ENCODE measurements at regions not wholly inside any gene's neighbourhood (a gene's known extent, or its start where the extent isn't known, plus 50 kb on each side); places are given as distances from the start of the nearest gene placed in this dataset.

DNA sequence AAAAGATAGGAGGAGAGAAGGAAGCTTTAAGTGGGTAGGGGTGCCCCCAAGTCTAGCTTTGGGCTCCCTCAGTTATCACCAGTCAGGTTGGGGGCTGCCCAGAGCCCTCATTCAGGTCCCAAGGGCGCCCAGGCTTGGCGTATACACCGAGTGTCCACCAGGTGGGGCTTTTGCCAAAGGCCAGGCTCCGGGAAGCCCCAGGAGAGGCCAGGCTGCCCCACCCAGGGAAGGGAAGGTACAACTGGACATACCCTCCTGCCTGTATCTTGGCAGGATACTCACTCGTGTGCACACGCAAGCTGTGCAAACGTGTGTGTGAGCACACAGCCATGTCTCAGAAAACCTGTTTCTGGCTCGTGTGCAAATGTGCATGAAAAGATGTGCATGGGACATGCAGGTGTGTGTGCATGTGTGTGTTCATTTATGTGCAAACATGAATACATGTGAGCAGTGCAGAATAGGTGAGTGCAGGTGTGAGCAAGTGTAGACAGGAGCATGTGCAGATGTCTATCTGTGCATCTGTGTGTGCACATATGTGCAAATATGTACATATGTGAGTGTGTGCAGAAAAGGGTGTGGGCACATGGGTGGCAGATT lies 103.9 kb upstream of the MYL2 start (continued):
- no peak for TF ChIP-seq ZNF302 (CRISPR knock-in tag; IDR thresholded peaks at IDR 0.05)
- no peak for TF ChIP-seq MAZ (IDR thresholded peaks at IDR 0.05; ENCODE audit: borderline replicate concordance, low read depth, low read length)
- no peak for TF ChIP-seq RNF2 (IDR thresholded peaks at IDR 0.05; ENCODE audit: borderline replicate concordance, low read depth)
- TF ChIP-seq, protein P1, sequence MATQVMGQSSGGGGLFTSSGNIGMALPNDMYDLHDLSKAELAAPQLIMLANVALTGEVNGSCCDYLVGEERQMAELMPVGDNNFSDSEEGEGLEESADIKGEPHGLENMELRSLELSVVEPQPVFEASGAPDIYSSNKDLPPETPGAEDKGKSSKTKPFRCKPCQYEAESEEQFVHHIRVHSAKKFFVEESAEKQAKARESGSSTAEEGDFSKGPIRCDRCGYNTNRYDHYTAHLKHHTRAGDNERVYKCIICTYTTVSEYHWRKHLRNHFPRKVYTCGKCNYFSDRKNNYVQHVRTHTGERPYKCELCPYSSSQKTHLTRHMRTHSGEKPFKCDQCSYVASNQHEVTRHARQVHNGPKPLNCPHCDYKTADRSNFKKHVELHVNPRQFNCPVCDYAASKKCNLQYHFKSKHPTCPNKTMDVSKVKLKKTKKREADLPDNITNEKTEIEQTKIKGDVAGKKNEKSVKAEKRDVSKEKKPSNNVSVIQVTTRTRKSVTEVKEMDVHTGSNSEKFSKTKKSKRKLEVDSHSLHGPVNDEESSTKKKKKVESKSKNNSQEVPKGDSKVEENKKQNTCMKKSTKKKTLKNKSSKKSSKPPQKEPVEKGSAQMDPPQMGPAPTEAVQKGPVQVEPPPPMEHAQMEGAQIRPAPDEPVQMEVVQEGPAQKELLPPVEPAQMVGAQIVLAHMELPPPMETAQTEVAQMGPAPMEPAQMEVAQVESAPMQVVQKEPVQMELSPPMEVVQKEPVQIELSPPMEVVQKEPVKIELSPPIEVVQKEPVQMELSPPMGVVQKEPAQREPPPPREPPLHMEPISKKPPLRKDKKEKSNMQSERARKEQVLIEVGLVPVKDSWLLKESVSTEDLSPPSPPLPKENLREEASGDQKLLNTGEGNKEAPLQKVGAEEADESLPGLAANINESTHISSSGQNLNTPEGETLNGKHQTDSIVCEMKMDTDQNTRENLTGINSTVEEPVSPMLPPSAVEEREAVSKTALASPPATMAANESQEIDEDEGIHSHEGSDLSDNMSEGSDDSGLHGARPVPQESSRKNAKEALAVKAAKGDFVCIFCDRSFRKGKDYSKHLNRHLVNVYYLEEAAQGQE (IDR thresholded peaks at IDR 0.05): no peak
- peak; percentile 95 to 98 for TF ChIP-seq RAD21 (conservative IDR thresholded peaks at IDR 0.05 in 1 of 2, IDR thresholded peaks at IDR 0.05 in 1 of 2)

DNA sequence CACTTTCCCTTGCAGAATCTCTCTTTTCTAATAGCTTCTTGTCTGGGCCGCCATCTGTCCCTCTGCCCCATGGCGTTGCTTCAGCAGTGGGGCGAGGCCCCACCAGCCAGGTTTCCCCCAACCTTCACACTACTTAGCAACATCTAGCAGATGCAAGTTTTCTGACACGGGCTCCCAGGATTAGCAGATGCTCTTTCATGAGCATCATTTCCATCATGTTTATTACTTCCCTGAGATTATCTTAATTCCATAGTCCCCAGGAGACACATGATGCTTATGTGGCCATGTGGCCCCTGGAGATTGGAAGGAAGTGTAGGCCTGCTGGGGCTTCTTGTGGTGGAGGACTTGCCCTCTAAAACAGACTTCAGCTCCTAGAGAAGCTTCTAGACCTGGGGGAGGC lies 102.0 kb upstream of the MYL2 start:
- DNase-seq (ENCODE audit: low read depth in 1 of 2, low spot score in 1 of 2) (no peak), FAIRE-seq (no peak), ATAC-seq (no peak)
- Histone ChIP-seq H3K4me2 (no peak overlapping the region), H3K4me1 (no peaks in the 10 kb centered on the region; the same call in 2 of the 3 replicates), H3K9me3 (no peaks in the 10 kb centered on the region), H3K4me3 (no peak overlapping the region), H3K27ac (no peak overlapping the region)
- POLR2A ChIA-PET: no interaction called here
- WGBS (ENCODE audit: missing lambda C conversion rate): 61% methylated on average over 4 of the region's 4 CpGs
- TF ChIP-seq RAD21 (conservative IDR thresholded peaks at IDR 0.05 in 1 of 2, IDR thresholded peaks at IDR 0.05 in 1 of 2): no peak
- no peak for TF ChIP-seq MYC (IDR thresholded peaks at IDR 0.05; ENCODE audit: borderline replicate concordance, low read length)
- TF ChIP-seq SMC3 (IDR thresholded peaks at IDR 0.05): no peak
- TF ChIP-seq RFX5 (IDR thresholded peaks at IDR 0.05): no peak
- TF ChIP-seq MAFK (IDR thresholded peaks at IDR 0.05; ENCODE audit: partially characterized antibody): no peak
- CTCF ChIA-PET: interaction anchor here (0.6 to 13.1 kb wide), 16 partner anchors 11 to 292 kb away, joined by 3 to 124 read pairs (median 14); partner anchors contain the start of gene CUX2

DNA sequence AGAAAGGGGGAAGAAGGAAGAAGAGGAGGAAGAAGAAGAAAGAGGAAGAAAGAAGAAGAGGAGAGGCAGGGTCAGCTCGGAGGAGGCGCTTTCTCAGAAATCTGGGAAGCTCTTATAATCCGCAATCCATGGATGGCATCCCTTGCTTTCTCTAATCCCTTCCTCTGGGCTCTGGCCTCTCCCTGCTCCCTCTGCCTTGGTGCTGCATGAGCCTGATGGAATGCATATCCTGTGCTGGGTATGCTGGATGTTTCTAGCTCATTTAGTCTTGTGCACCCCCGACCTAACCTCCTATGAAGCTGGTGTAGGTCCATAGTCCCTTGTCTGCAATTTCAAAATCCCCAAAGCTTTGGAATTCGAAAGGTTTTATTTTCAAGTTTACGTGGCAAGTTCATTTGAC lies 94.2 kb upstream of the MYL2 start:
- no peak for FAIRE-seq

More for the DNA sequence above, 94.2 kb upstream of the MYL2 start:
- Histone ChIP-seq H3K4me3 (no peak overlapping the region), H3K4me1 (no peaks in the 10 kb centered on the region), H3K9me3 (peaks cover 27% of the 10 kb centered on the region), H3K27ac (no peak overlapping the region), H3K4me2 (no peak overlapping the region)
- DNase-seq (ENCODE audit: low read depth in 1 of 2, low spot score in 1 of 2) (no peak), ATAC-seq (no peak)
- 17% methylated on average over 6 of the region's 6 CpGs for WGBS (ENCODE audit: missing lambda C conversion rate)
- CTCF ChIA-PET: interaction anchor here (0.6 to 2.4 kb wide), 6 partner anchors 9 to 533 kb away, joined by 3 to 16 read pairs (median 3); no protein-coding TSS in a partner anchor
- POLR2A ChIA-PET: interaction anchor here (0.7 kb wide), 1 partner anchor 85 kb away, joined by 4 read pairs; no protein-coding TSS in a partner anchor
- no peak for TF ChIP-seq EHMT2 (IDR thresholded peaks at IDR 0.05; ENCODE audit: low read depth)
- TF ChIP-seq POLR2A (IDR thresholded peaks at IDR 0.05; ENCODE audit: low read length): no peak
- TF ChIP-seq HDAC2 (IDR thresholded peaks at IDR 0.05): no peak
- no peak for TF ChIP-seq CHD4 (IDR thresholded peaks at IDR 0.05; ENCODE audit: borderline replicate concordance)
- no peak for TF ChIP-seq MAZ (IDR thresholded peaks at IDR 0.05; ENCODE audit: borderline replicate concordance, low read depth, low read length)
- no peak for TF ChIP-seq HOXB5 (CRISPR knock-in tag; IDR thresholded peaks at IDR 0.05)
- TF ChIP-seq ZFP36 (IDR thresholded peaks at IDR 0.05; ENCODE audit: borderline replicate concordance, partially characterized antibody): no peak
- TF ChIP-seq, protein P2, sequence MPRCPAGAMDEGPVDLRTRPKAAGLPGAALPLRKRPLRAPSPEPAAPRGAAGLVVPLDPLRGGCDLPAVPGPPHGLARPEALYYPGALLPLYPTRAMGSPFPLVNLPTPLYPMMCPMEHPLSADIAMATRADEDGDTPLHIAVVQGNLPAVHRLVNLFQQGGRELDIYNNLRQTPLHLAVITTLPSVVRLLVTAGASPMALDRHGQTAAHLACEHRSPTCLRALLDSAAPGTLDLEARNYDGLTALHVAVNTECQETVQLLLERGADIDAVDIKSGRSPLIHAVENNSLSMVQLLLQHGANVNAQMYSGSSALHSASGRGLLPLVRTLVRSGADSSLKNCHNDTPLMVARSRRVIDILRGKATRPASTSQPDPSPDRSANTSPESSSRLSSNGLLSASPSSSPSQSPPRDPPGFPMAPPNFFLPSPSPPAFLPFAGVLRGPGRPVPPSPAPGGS (IDR thresholded peaks at IDR 0.05): no peak
- no peak for TF ChIP-seq ZNF302 (CRISPR knock-in tag; IDR thresholded peaks at IDR 0.05)
- no peak for TF ChIP-seq NR3C1 (IDR thresholded peaks at IDR 0.05)
- no peak for TF ChIP-seq FOSB (CRISPR knock-in tag; IDR thresholded peaks at IDR 0.05)
- TF ChIP-seq, protein P3, sequence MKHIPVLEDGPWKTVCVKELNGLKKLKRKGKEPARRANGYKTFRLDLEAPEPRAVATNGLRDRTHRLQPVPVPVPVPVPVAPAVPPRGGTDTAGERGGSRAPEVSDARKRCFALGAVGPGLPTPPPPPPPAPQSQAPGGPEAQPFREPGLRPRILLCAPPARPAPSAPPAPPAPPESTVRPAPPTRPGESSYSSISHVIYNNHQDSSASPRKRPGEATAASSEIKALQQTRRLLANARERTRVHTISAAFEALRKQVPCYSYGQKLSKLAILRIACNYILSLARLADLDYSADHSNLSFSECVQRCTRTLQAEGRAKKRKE (CRISPR knock-in tag; IDR thresholded peaks at IDR 0.05; ENCODE audit: low read depth): no peak
- no peak for TF ChIP-seq CEBPB (IDR thresholded peaks at IDR 0.05)
- TF ChIP-seq RCOR1 (IDR thresholded peaks at IDR 0.05; ENCODE audit: low read depth, low read length): no peak
- no peak for TF ChIP-seq CHD2 (IDR thresholded peaks at IDR 0.05; ENCODE audit: low read length, partially characterized antibody)
- TF ChIP-seq, protein P4, sequence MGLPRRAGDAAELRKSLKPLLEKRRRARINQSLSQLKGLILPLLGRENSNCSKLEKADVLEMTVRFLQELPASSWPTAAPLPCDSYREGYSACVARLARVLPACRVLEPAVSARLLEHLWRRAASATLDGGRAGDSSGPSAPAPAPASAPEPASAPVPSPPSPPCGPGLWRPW (IDR thresholded peaks at IDR 0.05): no peak

Data from A549 (cell line).